ENCODE measurements at regions not wholly inside any gene's neighbourhood (a gene's known extent, or its start where the extent isn't known, plus 50 kb on each side); places are given as distances from the start of the nearest gene placed in this dataset.

- TF ChIP-seq POLR2A (IDR thresholded peaks at IDR 0.05; ENCODE audit: low read depth, low read length) = no peak
- TF ChIP-seq SPI1 (IDR thresholded peaks at IDR 0.05; ENCODE audit: low read depth, low read length) = no peak
- TF ChIP-seq TAF1 (IDR thresholded peaks at IDR 0.05; ENCODE audit: low read depth, low read length) = no peak
- no peak for TF ChIP-seq POLR2AphosphoS5 (IDR thresholded peaks at IDR 0.05; ENCODE audit: low read depth, low read length)
- no peak for TF ChIP-seq PAX5 (IDR thresholded peaks at IDR 0.05; ENCODE audit: insufficient read depth, low read length, severe bottlenecking)
These were observed 79.0 kb downstream of the TMEM18 start for GRCh38 chr2:598058-598802.

All from GM12891 (cell line).